ENCODE measurements at regions not wholly inside any gene's neighbourhood (a gene's known extent, or its start where the extent isn't known, plus 50 kb on each side); places are given as distances from the start of the nearest gene placed in this dataset.
"Not testable (repeated sequence)": the region's sequence is repeated elsewhere in the genome, so short reads cannot be mapped to it uniquely, and the experiment has no call there.

GRCh38 chr4:137762591-137762990, 230.3 kb upstream of the PCDH18 start:
- in situ Hi-C loops (cut with MboI; ENCODE audit: low sequenced_read_pairs), result loop anchor here (25.0 kb wide), 1 partner anchor 100 kb away; no protein-coding TSS in a partner anchor

GRCh38 chr4:137754652-137755471, 222.6 kb upstream of the PCDH18 start:
- in situ Hi-C loops (cut with MboI; ENCODE audit: low sequenced_read_pairs), result loop anchor here (25.0 kb wide), 1 partner anchor 93 kb away; no protein-coding TSS in a partner anchor

GRCh38 chr4:137749466-137749865, 217.2 kb upstream of the PCDH18 start:
- in situ Hi-C loops (cut with MboI; ENCODE audit: low sequenced_read_pairs), result no loop called here

- in situ Hi-C loops (cut with MboI; ENCODE audit: low sequenced_read_pairs), result no loop called here
Observed at GRCh38 chr4:137748616-137749015, 216.3 kb upstream of the PCDH18 start.

- in situ Hi-C loops (cut with MboI; ENCODE audit: low sequenced_read_pairs), result no loop called here
Observed at GRCh38 chr4:137740141-137740540, 207.8 kb upstream of the PCDH18 start.

- in situ Hi-C loops (cut with MboI; ENCODE audit: low sequenced_read_pairs), result no loop called here
Observed at GRCh38 chr4:137739391-137739790, 207.1 kb upstream of the PCDH18 start.

GRCh38 chr4:137738375-137738990, 206.2 kb upstream of the PCDH18 start:
- in situ Hi-C loops (cut with MboI; ENCODE audit: low sequenced_read_pairs), result no loop called here

- in situ Hi-C loops (cut with MboI; ENCODE audit: low sequenced_read_pairs), result no loop called here
Observed at GRCh38 chr4:137735561-137736104, 203.3 kb upstream of the PCDH18 start.

GRCh38 chr4:137733174-137734141, 201.2 kb upstream of the PCDH18 start:
- in situ Hi-C loops (cut with MboI; ENCODE audit: low sequenced_read_pairs), result not testable (repeated sequence)

- in situ Hi-C loops (cut with MboI; ENCODE audit: low sequenced_read_pairs), result no loop called here
Observed at GRCh38 chr4:137722910-137723309, 190.6 kb upstream of the PCDH18 start.

GRCh38 chr4:137711502-137711901, 179.2 kb upstream of the PCDH18 start:
- in situ Hi-C loops (cut with MboI; ENCODE audit: low sequenced_read_pairs), result no loop called here

GRCh38 chr4:137707626-137708025, 175.3 kb upstream of the PCDH18 start:
- in situ Hi-C loops (cut with MboI; ENCODE audit: low sequenced_read_pairs), result no loop called here

GRCh38 chr4:137707102-137707620, 174.9 kb upstream of the PCDH18 start:
- in situ Hi-C loops (cut with MboI; ENCODE audit: low sequenced_read_pairs), result no loop called here

- in situ Hi-C loops (cut with MboI; ENCODE audit: low sequenced_read_pairs), result no loop called here
Observed at GRCh38 chr4:137705171-137705783, 173.0 kb upstream of the PCDH18 start.

- in situ Hi-C loops (cut with MboI; ENCODE audit: low sequenced_read_pairs), result no loop called here
Observed at GRCh38 chr4:137703195-137703594, 170.9 kb upstream of the PCDH18 start.

- in situ Hi-C loops (cut with MboI; ENCODE audit: low sequenced_read_pairs), result no loop called here
Observed at GRCh38 chr4:137702512-137702911, 170.2 kb upstream of the PCDH18 start.

GRCh38 chr4:137701401-137701800, 169.1 kb upstream of the PCDH18 start:
- in situ Hi-C loops (cut with MboI; ENCODE audit: low sequenced_read_pairs), result no loop called here

GRCh38 chr4:137700751-137701150, 168.5 kb upstream of the PCDH18 start:
- in situ Hi-C loops (cut with MboI; ENCODE audit: low sequenced_read_pairs), result no loop called here

GRCh38 chr4:137700072-137700471, 167.8 kb upstream of the PCDH18 start:
- in situ Hi-C loops (cut with MboI; ENCODE audit: low sequenced_read_pairs), result no loop called here

GRCh38 chr4:137694138-137694537, 161.8 kb upstream of the PCDH18 start:
- in situ Hi-C loops (cut with MboI; ENCODE audit: low sequenced_read_pairs), result no loop called here

Measured in HL-60/S4 (cell line).